NCI-H82 (cell line): ENCODE measurements at regions not wholly inside any gene's neighbourhood (a gene's known extent, or its start where the extent isn't known, plus 50 kb on each side); places are given as distances from the start of the nearest gene placed in this dataset.

Experiments used
- DNase-seq: peaks from one replicate; lab custom pipeline; 2025; lab: John Stamatoyannopoulos, UW

- DNase-seq, result no peak
Measured at GRCh38 chr17:68812876-68813584, 142.2 kb downstream of the ABCA8 start.

DNA sequence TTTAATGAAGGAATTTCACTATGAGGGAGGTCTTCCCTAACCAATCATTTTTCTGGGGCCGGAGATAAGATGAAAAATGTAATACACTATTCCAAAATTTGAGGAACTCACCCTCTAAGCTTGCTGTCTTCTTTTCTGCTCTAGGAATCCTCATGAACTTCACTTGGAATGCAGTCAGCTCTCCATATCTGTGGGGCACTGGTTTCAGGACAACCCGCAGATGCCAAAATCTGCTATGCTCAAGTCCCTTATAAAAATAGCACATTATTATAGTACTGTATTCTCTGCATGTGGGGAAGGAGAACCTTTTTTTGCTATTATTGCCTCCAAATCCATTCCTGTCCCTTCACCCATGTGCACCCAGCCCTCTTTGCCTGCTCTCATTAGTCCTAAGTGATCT is 146.0 kb downstream of the ABCA8 start:
- DNase-seq, result no peak

DNA sequence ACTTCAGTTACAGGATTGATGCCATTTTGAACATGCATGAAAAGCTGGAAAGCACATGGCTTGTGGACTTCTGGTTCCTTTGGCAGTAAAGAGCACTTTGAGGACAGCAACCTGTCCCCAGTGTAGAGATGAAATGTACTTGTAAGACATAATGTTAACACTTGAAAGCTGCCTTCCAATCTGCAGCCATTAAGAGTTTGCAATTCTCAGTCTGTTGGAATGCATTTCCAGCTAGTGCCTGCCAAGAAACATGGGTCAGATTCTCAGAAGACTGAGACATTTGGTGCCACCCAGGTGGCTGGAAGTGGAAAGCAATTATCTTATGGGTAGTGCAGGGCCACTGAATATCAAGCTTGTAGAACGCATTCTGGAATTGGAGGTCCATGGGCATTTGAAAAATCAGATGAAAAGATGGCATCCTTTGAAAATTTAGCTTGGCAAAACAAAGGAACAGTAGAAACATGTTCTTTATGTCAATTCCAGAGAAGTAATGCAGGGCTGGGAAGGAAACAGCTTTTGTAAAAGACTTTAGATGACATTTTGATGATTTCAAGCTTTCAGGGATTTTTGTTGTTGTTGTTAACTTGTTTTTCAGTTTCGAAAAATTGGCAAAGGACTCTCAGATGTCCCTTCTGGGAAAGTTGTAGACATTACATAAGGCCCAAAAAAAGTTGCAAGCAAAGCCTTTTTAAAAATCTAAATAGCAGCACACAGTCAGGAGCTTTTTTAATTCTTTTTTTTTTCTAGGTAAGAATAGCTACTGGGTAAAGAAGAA is 147.0 kb downstream of the ABCA8 start:
- no peak for DNase-seq

GRCh38 chr17:68805609-68806008 is 149.6 kb downstream of the ABCA8 start:
- no peak for DNase-seq

- DNase-seq, result no peak
Measured at GRCh38 chr17:68804777-68805520, 150.2 kb downstream of the ABCA8 start.

- DNase-seq, result peak; percentile 18
Measured at GRCh38 chr17:68803164-68803929, 151.8 kb downstream of the ABCA8 start.

GRCh38 chr17:68801335-68802247 is 153.6 kb downstream of the ABCA8 start:
- peak; percentile 42 for DNase-seq

- no peak for DNase-seq
Measured at GRCh38 chr17:68800751-68801150, 154.4 kb downstream of the ABCA8 start.

GRCh38 chr17:68794636-68795434 is 160.4 kb downstream of the ABCA8 start:
- no peak for DNase-seq

GRCh38 chr17:68792873-68793272 is 162.3 kb downstream of the ABCA8 start:
- no peak for DNase-seq

DNA sequence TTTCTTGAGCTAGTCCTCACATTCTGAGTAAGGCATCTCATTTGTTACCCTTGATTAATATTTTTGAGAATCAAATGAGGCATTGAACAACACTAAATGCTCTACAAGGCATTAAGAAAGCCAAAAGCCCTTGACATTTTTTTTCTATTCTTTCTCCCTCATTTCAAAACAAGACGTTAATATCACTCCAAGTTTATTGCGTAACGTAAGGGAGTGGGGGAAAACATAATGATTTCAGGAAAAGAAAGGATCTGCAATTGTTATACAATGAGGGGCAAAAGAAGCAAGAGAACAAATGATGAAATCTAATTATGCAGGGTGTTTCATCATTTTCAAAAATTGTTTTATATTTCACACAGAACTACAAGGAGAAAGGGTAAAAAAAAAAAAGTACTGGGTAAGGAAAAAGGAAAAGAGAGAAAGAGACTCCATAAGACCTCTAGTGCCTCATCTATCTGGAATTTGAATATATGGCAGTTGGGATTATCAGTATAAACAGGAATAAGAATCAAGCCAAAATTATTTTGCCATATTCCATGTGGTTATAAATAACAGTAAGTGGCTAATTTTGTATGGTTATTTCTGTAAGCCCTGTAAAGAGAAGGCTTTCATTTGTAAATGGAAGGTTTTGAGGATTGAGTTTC is 163.0 kb downstream of the ABCA8 start:
- DNase-seq, result no peak

DNA sequence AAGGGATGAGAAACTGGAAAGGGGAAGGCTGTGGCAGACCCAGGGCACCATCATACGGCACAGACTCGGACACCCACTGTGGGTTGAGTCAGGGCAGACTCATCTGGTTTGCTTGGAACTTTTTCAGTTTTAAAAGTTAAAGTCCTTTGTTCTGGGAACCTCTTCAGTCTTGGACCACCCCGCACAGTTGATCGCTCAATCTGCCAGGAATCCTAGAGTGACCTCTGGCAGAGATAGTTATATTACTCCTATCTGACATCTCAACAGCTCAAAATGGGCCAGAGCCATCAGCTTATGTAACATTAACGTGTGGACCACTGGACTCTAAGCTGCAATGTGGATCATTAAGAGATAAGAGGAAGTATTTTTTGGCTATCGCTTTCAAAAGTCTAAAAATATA is 164.3 kb downstream of the ABCA8 start:
- no peak for DNase-seq

- no peak for DNase-seq
Measured at GRCh38 chr17:68790492-68790891, 164.7 kb downstream of the ABCA8 start.

- DNase-seq, result no peak
Measured at GRCh38 chr17:68789203-68789962, 165.8 kb downstream of the ABCA8 start.

GRCh38 chr17:68785565-68786486 is 169.4 kb downstream of the ABCA8 start:
- no peak for DNase-seq

- no peak for DNase-seq
Measured at GRCh38 chr17:68784431-68784830, 170.8 kb downstream of the ABCA8 start.

DNA sequence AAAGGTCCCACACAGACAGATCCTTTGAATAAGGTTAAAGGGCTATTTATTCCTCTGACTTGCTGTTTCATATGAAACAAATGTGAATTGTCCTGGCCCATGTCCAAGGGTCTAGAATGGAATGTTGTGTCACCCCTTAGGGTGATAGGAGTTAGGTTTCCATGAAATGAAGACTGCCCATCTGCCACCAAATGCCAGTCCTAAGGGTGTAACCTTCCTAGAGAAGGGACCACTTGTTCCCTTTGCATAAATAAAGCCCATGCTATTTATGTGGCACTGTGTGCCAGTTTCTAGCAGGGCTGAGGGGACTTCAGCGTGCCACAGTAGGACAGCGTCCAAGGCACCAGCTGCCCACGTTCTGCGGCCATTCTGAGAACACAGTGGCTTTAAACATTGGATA is 171.3 kb downstream of the ABCA8 start:
- no peak for DNase-seq

- DNase-seq, result no peak
Measured at GRCh38 chr17:68782789-68783188, 172.4 kb downstream of the ABCA8 start.
